ENCODE measurements at regions not wholly inside any gene's neighbourhood (a gene's known extent, or its start where the extent isn't known, plus 50 kb on each side); places are given as distances from the start of the nearest gene placed in this dataset.

GRCh38 chr12:13719986-13720385, 261.4 kb downstream of the GRIN2B start:
- TF ChIP-seq CTCF (IDR thresholded peaks at IDR 0.05; ENCODE audit: poor library complexity) (no peak), EZH2phosphoT487 (IDR thresholded peaks at IDR 0.05; ENCODE audit: low read depth, severe bottlenecking, unreplicated experiment) (no peak), EZH2 (IDR thresholded peaks at IDR 0.05; ENCODE audit: borderline replicate concordance) (no peak)
